Left kidney (tissue), 1 donor: ENCODE measurements at regions not wholly inside any gene's neighbourhood (a gene's known extent, or its start where the extent isn't known, plus 50 kb on each side); places are given as distances from the start of the nearest gene placed in this dataset.
A peak's percentile ranks its signal among the peaks of the same experiment; 100 is the strongest.

Experiments used
- DNase-seq: peaks from one replicate; pipeline ENCODE4 v3.0.0-alpha.2; 2013

- no peak for DNase-seq
Observed at GRCh38 chr3:83902787-83903533, 1055.8 kb upstream of the CADM2 start.

- DNase-seq, result no peak
Observed at GRCh38 chr3:83913381-83913780, 1045.4 kb upstream of the CADM2 start.

- no peak for DNase-seq
Observed at GRCh38 chr3:83926291-83926690, 1032.5 kb upstream of the CADM2 start.

- no peak for DNase-seq
Observed at GRCh38 chr3:83928391-83928790, 1030.4 kb upstream of the CADM2 start.

- no peak for DNase-seq
Observed at GRCh38 chr3:83928903-83929302, 1029.9 kb upstream of the CADM2 start.

GRCh38 chr3:83934192-83935021 is 1024.4 kb upstream of the CADM2 start:
- no peak for DNase-seq

GRCh38 chr3:83938491-83938890 is 1020.3 kb upstream of the CADM2 start:
- DNase-seq, result no peak

GRCh38 chr3:83941990-83942745 is 1016.6 kb upstream of the CADM2 start:
- no peak for DNase-seq

GRCh38 chr3:83946049-83946448 is 1012.7 kb upstream of the CADM2 start:
- DNase-seq, result no peak

- DNase-seq, result no peak
Observed at GRCh38 chr3:83946554-83946953, 1012.2 kb upstream of the CADM2 start.

- no peak for DNase-seq
Observed at GRCh38 chr3:83948771-83949170, 1010.0 kb upstream of the CADM2 start.

GRCh38 chr3:83953417-83954089 is 1005.2 kb upstream of the CADM2 start:
- no peak for DNase-seq

GRCh38 chr3:83956431-83956830 is 1002.4 kb upstream of the CADM2 start:
- no peak for DNase-seq

- no peak for DNase-seq
Observed at GRCh38 chr3:83968356-83968755, 990.4 kb upstream of the CADM2 start.

GRCh38 chr3:83971666-83972065 is 987.1 kb upstream of the CADM2 start:
- no peak for DNase-seq

GRCh38 chr3:84008623-84009022 is 950.2 kb upstream of the CADM2 start:
- DNase-seq, result no peak

GRCh38 chr3:84023842-84024241 is 934.9 kb upstream of the CADM2 start:
- DNase-seq, result no peak

GRCh38 chr3:84039099-84039498 is 919.7 kb upstream of the CADM2 start:
- no peak for DNase-seq

GRCh38 chr3:84042399-84043106 is 916.2 kb upstream of the CADM2 start:
- DNase-seq, result peak; percentile 27

GRCh38 chr3:84066915-84067314 is 891.9 kb upstream of the CADM2 start:
- no peak for DNase-seq

GRCh38 chr3:84073664-84074063 is 885.1 kb upstream of the CADM2 start:
- no peak for DNase-seq

GRCh38 chr3:84074767-84075166 is 884.0 kb upstream of the CADM2 start:
- DNase-seq, result no peak
